Common myeloid progenitor, CD34-positive (primary cell): ENCODE measurements at regions not wholly inside any gene's neighbourhood (a gene's known extent, or its start where the extent isn't known, plus 50 kb on each side); places are given as distances from the start of the nearest gene placed in this dataset.
"Not testable (repeated sequence)": the region's sequence is repeated elsewhere in the genome, so short reads cannot be mapped to it uniquely, and the experiment has no call there.

ENCODE experiments used
- CTCF ChIA-PET: fragments of 350-600 bp; sonication (Branson Sonifier 250); formaldehyde crosslinking; loops from one replicate; lab custom pipeline; 2021; ENCODE audit warnings: antibody characterized with exemption; lab: Charles Lee
- POLR2A ChIA-PET: fragments of 350-600 bp; sonication (Branson Sonifier 250); formaldehyde crosslinking; loops from one replicate; lab custom pipeline; 2021; ENCODE audit warnings: antibody characterized with exemption; lab: Charles Lee
- DNase-seq, 3 donors: peaks; one replicate each; pipeline versions ENCODE4 v3.0.0 to v3.0.0-alpha.2; 2013
- H3K27ac ChIP-seq, 2 experiments: 1 replicate in 1 of 2; 2 replicates in 1 of 2; pipeline ENCODE4 v1.7.0; 2013; ENCODE audit warnings: inconsistent platforms in 2 of 2, low read length in 2 of 2, mild to moderate bottlenecking in 2 of 2, low read depth in 1 of 2, moderate library complexity in 1 of 2; ENCODE audit not compliant: severe bottlenecking in 2 of 2, insufficient read depth in 1 of 2, poor library complexity in 1 of 2
- H3K27me3 ChIP-seq, 5 experiments: replicated peaks in 2 of 5; 1 replicate in 3 of 5; 2 replicates in 2 of 5; pipeline versions ENCODE4 v1.6.1 to v1.7.0; 2013; ENCODE audit warnings: low read length in 4 of 5, mild to moderate bottlenecking in 2 of 5, moderate library complexity in 2 of 5, inconsistent platforms in 1 of 5; ENCODE audit not compliant: insufficient read depth in 5 of 5, control insufficient read depth in 4 of 5
- H3K36me3 ChIP-seq, 4 experiments: 1 replicate in 2 of 4; 2 replicates in 2 of 4; pipeline versions ENCODE4 v1.6.1 to v1.7.0; 2013; ENCODE audit warnings: low read length in 3 of 4, control low read depth in 1 of 4, mild to moderate bottlenecking in 1 of 4; ENCODE audit not compliant: control insufficient read depth in 4 of 4, insufficient read depth in 4 of 4
- H3K4me1 ChIP-seq, 4 experiments: 1 replicate in 3 of 4; 2 replicates in 1 of 4; pipeline versions ENCODE4 v1.6.1 to v1.7.1; 2013; ENCODE audit warnings: low read length in 3 of 4, mild to moderate bottlenecking in 3 of 4, control low read depth in 1 of 4, inconsistent platforms in 1 of 4, moderate library complexity in 1 of 4; ENCODE audit not compliant: control insufficient read depth in 4 of 4, insufficient read depth in 4 of 4; ENCODE audit errors: control extremely low read depth in 1 of 4
- H3K4me3 ChIP-seq, 7 experiments: 1 replicate in 4 of 7; 2 replicates in 3 of 7; pipeline versions ENCODE4 v1.5.1 to v1.7.0; 2013; ENCODE audit warnings: mild to moderate bottlenecking in 7 of 7, low read length in 6 of 7, moderate library complexity in 6 of 7, inconsistent platforms in 2 of 7, low read depth in 2 of 7, control low read depth in 1 of 7; ENCODE audit not compliant: insufficient read depth in 4 of 7, control insufficient read depth in 1 of 7; ENCODE audit errors: extremely low read depth in 1 of 7
- H3K9me3 ChIP-seq, 5 experiments: 1 replicate in 4 of 5; 2 replicates in 1 of 5; pipeline versions ENCODE4 v1.6.1 to v1.7.1; 2013; ENCODE audit warnings: low read length in 4 of 5, mild to moderate bottlenecking in 2 of 5, inconsistent platforms in 1 of 5, low read depth in 1 of 5, moderate library complexity in 1 of 5; ENCODE audit not compliant: control insufficient read depth in 4 of 5, insufficient read depth in 2 of 5; ENCODE audit errors: control extremely low read depth in 1 of 5
- WGBS: methylation state at CpG from one replicate; pipeline ENCODE4 v1.1.5; 2013; ENCODE audit not compliant: insufficient coverage; 5-methylcytosine and 5-hydroxymethylcytosine counted together

DNA sequence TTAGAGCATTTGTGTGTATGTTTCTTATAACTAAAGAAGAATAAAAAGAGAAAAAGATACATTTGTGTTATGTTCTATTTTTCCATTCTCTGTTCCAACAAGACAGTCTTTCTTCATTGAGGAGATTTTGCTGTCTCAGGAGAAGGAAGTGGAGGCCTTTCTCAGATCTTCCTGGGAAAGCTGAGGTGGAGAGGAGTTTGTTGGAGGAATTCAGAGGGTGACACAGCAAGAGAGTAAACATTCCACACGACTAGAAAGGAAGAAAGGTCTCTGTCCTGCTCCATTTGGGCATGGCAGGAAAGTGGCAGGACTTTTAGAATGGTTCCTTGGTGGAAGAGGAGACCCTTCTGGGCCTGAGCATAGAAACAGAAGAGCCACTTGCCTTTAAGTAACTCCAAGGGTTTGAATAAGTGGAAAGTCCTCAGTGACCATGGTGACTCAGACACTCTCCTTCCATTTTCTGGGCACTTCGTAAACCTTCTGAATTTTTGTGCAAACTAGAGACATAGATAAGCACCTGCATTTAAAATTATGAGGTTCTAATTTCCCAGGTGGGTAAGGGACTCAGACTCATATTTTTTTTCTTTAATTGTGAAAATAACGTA, 52.3 kb upstream of the COL5A2 start:
- no peaks in the 10 kb centered on the region for H3K27me3 ChIP-seq
- WGBS, result 44% methylated on average over 1 of the region's 3 CpGs
- no peaks in the 10 kb centered on the region for H3K9me3 ChIP-seq
- H3K27ac ChIP-seq, result no peak overlapping the region
- no peaks in the 10 kb centered on the region for H3K36me3 ChIP-seq
- CTCF ChIA-PET, result no interaction called here
- no peaks in the 10 kb centered on the region for H3K4me1 ChIP-seq
- H3K4me3 ChIP-seq, result no peak overlapping the region
- POLR2A ChIA-PET, result no interaction called here
- no peak for DNase-seq

DNA sequence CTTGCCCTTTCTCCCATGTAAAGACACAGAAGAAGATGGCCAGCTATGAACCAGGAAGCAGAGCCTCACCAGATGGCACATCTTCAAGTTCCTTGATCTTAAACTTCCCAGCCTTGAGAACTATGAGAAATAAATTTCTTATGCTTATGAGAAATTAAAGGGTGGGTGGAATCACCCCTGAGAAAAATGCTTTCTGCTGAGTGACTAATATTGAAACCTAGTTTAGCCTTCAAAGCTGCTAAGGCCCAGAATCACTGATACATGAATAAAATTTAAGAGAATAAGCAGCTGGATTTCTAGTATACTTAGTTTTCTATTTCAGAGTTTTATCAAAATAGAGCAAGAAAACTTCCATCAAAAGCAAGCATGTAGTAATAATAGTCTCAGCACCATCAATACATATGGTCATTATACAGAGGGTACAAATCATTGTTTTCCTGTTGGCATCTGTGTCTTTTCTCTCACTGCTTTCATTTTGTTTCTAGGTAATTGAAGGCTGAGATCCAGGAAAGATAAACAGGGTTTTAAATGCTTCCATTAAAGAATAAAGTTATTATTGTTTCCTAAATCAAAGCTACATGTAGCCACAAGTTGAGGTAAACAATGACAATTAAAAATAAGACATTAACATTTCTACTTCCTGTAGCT, 53.3 kb upstream of the COL5A2 start:
- Histone ChIP-seq H3K9me3 (no peaks in the 10 kb centered on the region), H3K27ac (no peak overlapping the region), H3K4me3 (no peak overlapping the region), H3K4me1 (no peaks in the 10 kb centered on the region), H3K27me3 (no peaks in the 10 kb centered on the region), H3K36me3 (no peaks in the 10 kb centered on the region)
- POLR2A ChIA-PET, result no interaction called here
- CTCF ChIA-PET, result no interaction called here
- no peak for DNase-seq

DNA sequence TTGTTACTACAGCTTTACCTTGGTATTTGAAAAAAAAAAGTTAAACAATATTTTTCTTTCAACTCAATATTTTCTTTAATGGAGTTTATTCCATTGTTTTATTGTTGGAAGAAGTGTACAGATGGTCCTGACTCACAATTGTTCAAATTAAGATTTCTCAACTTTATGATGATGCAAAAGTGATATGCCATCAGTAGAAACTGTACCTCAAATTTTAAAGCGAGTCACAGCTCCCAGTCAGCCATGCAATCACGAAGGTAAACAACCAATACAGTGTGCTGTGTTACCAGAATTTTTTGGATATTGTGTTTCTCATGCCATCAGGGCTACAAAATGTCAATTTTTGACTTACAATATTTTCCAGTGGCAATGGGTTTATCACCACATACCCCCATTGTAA, 54.0 kb upstream of the COL5A2 start:
- Histone ChIP-seq H3K27ac (no peak overlapping the region), H3K9me3 (no peaks in the 10 kb centered on the region), H3K36me3 (no peaks in the 10 kb centered on the region), H3K27me3 (no peaks in the 10 kb centered on the region), H3K4me3 (no peak overlapping the region), H3K4me1 (no peaks in the 10 kb centered on the region)
- no peak for DNase-seq
- 83% methylated on average over 1 of the region's 2 CpGs for WGBS
- ChIA-PET POLR2A (no interaction called here), CTCF (no interaction called here)

DNA sequence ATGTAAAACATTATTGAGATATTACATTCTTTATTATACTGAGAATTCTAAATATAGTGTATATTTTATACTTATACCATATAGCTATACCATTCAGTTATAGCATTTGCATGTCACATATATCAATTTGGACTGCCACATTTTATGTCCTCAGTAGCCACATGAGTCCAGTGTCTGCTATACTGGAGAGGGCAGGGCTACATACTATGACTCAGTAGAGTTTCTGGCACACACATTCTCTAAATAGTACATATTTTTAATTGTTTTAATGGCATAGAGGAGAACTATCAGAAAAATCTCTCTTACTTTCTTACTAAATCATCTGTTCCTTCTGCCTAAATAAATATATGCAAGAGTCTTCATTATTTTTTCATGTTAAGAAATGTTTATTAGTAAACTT, 55.4 kb upstream of the COL5A2 start:
- POLR2A ChIA-PET, result no interaction called here
- no peak overlapping the region for H3K27ac ChIP-seq
- CTCF ChIA-PET, result no interaction called here
- no peaks in the 10 kb centered on the region for H3K36me3 ChIP-seq
- H3K4me1 ChIP-seq, result no peaks in the 10 kb centered on the region
- DNase-seq, result no peak
- no peaks in the 10 kb centered on the region for H3K27me3 ChIP-seq
- H3K4me3 ChIP-seq, result no peak overlapping the region
- no peaks in the 10 kb centered on the region for H3K9me3 ChIP-seq

DNA sequence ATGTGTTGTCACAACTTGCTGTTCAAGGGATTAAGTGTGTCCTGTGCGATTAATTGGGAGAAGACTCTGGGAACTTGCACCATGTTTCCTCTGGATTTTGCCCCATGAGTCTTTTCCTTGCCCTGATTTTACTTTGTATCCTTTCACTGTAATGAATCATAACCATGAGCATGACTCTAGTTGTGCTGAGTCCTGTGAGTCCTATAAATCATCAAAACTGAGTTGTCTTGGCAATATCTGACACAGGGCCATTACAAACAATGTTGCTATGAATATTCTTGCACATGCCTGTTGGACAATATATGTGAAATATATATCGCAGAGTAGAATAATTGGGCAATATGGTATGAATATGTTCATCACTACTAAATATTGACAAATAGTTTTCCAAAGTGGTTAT, 56.5 kb upstream of the COL5A2 start:
- POLR2A ChIA-PET, result no interaction called here

DNA sequence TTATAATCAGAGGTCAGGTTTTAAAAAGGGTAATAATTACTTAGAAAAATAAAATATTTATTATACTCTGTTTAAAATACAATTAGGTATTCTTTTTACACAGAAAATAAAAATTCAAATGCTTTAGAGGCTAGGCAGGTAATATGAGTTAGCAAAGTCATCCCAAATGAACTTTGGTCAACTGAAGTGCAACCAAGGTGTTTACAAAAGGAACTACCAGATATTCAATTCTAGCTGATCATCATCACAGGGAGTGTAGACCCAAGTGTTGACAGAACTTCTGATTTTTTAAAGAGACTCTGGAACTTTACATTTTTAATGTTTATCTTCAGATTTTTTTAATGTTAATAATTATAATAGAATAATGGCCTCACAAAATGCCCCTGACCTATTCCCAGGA, 59.3 kb upstream of the COL5A2 start:
- POLR2A ChIA-PET, result no interaction called here

More for the DNA sequence above, 56.5 kb upstream of the COL5A2 start:
- no peaks in the 10 kb centered on the region for H3K27me3 ChIP-seq
- CTCF ChIA-PET, result no interaction called here
- WGBS, result 100% methylated on average over 1 of the region's 2 CpGs
- no peaks in the 10 kb centered on the region for H3K4me1 ChIP-seq
- no peak for DNase-seq
- no peak overlapping the region for H3K27ac ChIP-seq
- no peaks in the 10 kb centered on the region for H3K9me3 ChIP-seq
- H3K36me3 ChIP-seq, result no peaks in the 10 kb centered on the region
- H3K4me3 ChIP-seq, result no peak overlapping the region

DNA sequence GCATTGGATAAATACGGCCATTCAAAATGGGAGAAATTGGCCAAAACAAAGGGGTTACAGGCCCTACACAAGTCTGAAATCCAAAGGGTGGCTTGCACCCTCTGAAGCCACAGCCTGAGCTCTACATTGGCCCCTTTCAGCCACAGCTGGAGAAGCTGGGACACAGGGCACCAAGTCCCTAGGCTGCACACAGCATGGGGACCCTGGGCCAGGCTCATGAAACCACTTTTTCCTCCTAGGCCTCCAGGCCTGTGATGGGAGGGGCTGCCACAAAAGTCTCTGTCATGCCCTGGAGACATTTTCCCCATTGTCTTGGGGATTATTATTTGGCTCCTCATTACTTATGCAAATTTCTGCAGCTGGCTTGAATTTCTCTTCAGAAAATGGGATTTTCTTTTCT, 64.3 kb upstream of the COL5A2 start:
- H3K9me3 ChIP-seq, POLR2A ChIA-PET, H3K4me3 ChIP-seq, H3K4me1 ChIP-seq, DNase-seq, H3K36me3 ChIP-seq, H3K27me3 ChIP-seq, CTCF ChIA-PET, H3K27ac ChIP-seq: not testable (repeated sequence)
- WGBS, result 100% methylated on average over 1 of the region's 1 CpG

More for the DNA sequence above, 59.3 kb upstream of the COL5A2 start:
- Histone ChIP-seq H3K27ac (no peak overlapping the region), H3K4me3 (no peak overlapping the region), H3K4me1 (no peaks in the 10 kb centered on the region), H3K9me3 (peaks cover 0 to 1% (median 0%) of the 10 kb centered on the region in 5 experiments), H3K36me3 (no peaks in the 10 kb centered on the region), H3K27me3 (no peaks in the 10 kb centered on the region)
- CTCF ChIA-PET, result no interaction called here
- DNase-seq, result no peak
